ENCODE measurements at regions not wholly inside any gene's neighbourhood (a gene's known extent, or its start where the extent isn't known, plus 50 kb on each side); places are given as distances from the start of the nearest gene placed in this dataset.

DNA sequence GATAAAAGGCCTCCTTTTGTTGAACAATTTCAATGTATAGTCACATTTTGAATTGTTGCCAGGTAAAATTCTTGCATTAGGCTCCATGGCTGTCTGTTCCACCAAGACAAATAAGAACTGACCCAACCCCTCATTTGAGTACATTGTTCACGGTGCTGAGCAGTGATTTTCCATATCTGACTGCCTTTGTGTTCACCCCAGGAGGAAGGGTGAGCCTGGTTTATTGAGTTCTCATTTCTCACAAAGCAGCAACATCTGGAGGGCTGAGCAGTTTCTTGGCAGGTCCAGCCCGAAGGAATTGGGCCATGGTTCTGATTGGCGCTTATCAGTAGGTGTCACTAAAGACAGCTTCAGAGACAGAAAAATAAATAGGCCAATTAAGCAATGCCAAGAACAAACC is 149.1 kb downstream of the BMP4 start:
- no peak for DNase-seq (ENCODE audit: low spot score)

DNA sequence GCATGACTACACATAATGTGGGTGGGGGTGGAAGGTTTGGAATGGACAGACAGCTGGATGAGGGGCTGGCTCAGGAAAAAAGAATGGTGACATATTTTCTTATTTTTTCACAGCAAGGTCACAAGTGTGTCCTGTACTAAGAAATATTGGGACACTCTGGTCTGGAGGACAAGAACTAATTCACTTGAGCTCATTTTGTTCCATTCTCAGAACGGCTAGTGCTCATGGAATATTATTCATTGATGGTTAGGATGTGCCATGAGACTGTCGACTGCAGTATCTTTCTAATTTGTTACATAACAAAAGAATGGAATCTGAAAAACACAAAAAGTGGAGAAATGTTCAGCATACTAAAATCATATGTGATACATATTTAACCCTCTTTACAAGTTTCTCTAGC is 149.5 kb downstream of the BMP4 start:
- no peak for DNase-seq (ENCODE audit: low spot score)

DNA sequence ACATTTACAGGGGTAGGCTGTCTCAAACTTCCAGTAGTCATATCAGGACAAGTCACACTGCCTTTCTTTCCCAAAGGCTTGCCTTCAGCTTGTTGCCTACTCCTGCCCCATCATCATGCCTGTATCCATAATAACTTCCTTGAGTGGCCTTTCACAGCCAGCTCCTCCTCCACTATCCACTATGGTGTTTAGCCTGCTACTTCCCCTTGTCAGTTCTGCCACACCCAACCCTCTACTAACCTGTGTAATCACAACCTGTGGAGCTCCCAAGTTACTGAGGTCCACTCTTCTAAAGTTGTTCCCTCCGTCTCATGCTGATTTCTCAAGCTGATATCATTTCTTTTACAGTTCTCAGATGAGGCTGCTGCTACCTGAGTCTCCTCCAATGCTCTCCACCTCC is 159.9 kb downstream of the BMP4 start:
- DNase-seq (ENCODE audit: low spot score) = no peak

- peak; percentile 32 for DNase-seq (ENCODE audit: low spot score)
Observed at GRCh38 chr14:53793790-53794505, 162.7 kb downstream of the BMP4 start.

GRCh38 chr14:53792909-53793308 is 163.7 kb downstream of the BMP4 start:
- no peak for DNase-seq (ENCODE audit: low spot score)

DNA sequence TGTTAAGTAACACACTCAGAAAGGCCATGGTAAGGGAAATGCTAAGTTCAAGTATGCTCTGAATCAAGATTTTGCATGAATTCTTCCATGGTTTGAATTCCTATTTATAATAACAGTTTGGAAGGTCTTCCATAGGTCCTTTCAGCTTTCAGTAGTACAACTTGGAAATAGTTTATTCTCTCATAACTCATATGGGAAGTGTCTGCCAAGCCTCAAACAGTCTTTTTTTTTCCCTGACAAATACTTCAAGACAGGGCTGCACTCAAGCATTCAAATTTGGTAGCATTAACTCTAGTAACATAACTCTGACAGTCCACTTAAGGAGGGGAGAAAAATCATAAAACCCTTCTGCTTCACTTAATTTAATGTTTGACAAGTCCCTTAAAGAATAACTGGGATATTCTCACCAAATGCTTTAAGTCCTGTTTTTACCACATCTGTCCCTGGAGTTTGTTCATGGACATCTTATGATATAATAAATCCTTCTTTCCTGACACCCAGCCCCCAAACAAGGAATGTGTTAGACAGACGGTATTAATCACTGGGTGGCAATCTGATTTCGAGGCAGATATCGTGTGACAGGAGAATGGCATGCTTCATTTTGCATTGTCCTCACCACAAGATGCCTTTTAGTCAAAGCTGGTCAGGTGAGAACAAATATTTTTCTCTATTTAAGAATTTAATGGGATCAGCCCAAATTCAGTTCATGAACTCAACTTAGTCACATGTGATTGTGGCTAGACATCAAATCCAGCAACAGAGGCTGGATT is 165.7 kb downstream of the BMP4 start:
- no peak for DNase-seq (ENCODE audit: low spot score)

GRCh38 chr14:53788566-53788965 is 168.1 kb downstream of the BMP4 start:
- no peak for DNase-seq (ENCODE audit: low spot score)

DNA sequence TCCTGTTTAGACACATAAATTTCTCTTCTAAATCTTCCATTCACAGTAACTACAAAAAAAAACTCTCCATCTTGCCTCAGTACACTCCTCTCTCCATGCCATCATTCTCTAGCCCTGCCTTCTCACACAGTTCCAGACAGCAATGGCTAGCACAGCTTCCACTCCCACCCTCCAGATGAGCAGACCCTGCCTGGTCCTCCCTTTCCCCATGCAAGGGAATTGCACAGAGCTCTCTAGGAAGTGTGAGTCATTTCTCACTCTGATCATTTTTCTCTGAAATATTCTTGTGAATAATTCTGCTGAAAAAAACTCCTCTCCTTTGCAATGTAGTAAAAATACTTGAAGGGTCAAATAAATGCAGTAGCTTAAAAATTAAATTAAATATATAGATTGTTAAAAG is 170.6 kb downstream of the BMP4 start:
- DNase-seq (ENCODE audit: low spot score) = no peak

GRCh38 chr14:53784688-53785087 is 171.9 kb downstream of the BMP4 start:
- DNase-seq (ENCODE audit: low spot score) = no peak

GRCh38 chr14:53783256-53783655 is 173.4 kb downstream of the BMP4 start:
- no peak for DNase-seq (ENCODE audit: low spot score)

- DNase-seq (ENCODE audit: low spot score) = no peak
Observed at GRCh38 chr14:53780051-53780555, 176.5 kb downstream of the BMP4 start.

DNA sequence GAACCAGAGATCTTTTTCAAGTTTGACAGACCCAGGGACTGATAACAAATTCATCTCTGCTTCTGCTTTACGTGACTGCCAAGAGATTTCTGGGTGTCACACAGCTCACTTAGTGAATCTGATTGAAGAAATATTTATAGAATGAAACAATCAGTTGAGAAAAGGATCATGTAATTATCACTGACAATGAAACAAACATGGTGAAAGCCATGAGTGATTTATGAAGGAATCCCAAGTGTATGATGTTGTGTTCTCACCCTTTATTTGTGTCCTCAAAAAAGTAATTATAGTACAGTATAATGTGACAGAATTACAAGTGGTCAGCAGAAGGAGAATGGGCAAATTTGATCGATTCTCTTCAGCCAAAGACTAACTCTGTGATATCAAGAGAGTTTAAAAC is 177.3 kb downstream of the BMP4 start:
- DNase-seq (ENCODE audit: low spot score) = no peak

DNA sequence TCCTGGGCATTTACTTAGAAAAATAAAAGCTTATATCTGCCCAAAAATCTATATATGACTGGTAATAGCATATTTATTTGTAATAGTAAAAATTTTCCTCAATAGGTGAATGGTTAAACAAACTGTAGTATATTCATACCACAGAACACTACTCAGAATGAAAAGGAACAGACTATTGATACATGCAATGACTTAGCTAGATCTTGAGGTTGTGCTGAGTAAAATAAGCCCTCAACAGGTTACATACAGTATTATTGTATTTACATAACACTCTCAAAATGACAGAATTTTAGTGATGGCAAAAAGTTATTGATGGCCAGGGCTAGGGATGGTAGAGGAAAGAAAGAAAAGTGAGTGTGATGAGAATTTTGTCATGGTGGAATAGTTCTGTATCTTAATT is 178.4 kb downstream of the BMP4 start:
- DNase-seq (ENCODE audit: low spot score) = no peak

- DNase-seq (ENCODE audit: low spot score) = no peak
Observed at GRCh38 chr14:53772936-53773335, 183.7 kb downstream of the BMP4 start.

DNA sequence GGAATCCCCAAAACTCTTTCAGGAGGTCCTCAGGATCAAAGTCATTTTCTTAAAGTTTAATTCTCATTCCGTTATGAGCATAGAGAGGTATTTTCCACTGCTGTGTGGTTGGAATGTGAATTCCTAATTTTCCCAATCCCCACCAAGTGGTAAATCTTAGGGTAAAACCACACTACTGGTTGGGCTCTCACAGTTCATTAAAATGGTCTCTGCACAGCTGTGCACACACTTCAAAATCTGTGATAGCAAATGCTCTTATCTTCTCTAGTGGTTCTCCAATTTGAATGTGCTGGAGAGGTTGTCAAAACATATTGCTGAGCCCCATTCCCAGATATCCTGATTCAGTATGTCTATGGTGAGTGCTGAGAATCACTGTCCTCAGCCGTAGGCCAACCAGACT is 189.1 kb downstream of the BMP4 start:
- DNase-seq (ENCODE audit: low spot score) = no peak

- DNase-seq (ENCODE audit: low spot score) = no peak
Observed at GRCh38 chr14:53766601-53767000, 190.0 kb downstream of the BMP4 start.

- no peak for DNase-seq (ENCODE audit: low spot score)
Observed at GRCh38 chr14:53766106-53766505, 190.5 kb downstream of the BMP4 start.

- DNase-seq (ENCODE audit: low spot score) = no peak
Observed at GRCh38 chr14:53764846-53765245, 191.8 kb downstream of the BMP4 start.

DNA sequence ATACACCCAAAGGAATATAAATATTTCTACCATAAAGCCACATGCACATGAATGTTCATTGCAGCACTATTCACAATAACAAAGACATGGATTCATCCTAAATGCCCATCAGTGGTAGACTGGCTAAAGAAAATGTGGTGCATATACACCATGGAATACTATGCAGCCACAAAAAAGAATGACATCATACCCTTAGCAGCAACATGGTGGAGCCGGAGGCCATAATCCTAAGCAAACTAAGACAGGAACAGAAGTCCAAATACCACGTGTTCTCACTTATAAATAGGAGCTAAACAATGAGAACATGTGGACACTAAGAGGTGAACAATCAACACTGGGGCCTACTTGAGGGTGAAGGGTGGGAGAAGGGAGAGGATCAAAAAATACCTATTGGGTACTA is 198.5 kb downstream of the BMP4 start:
- no peak for DNase-seq (ENCODE audit: low spot score)

GRCh38 chr14:53757732-53758131 is 198.9 kb downstream of the BMP4 start:
- DNase-seq (ENCODE audit: low spot score) = no peak

GRCh38 chr14:53751650-53752049 is 205.0 kb downstream of the BMP4 start:
- no peak for DNase-seq (ENCODE audit: low spot score)

GRCh38 chr14:53748691-53749090 is 207.9 kb downstream of the BMP4 start:
- DNase-seq (ENCODE audit: low spot score) = no peak

DNA sequence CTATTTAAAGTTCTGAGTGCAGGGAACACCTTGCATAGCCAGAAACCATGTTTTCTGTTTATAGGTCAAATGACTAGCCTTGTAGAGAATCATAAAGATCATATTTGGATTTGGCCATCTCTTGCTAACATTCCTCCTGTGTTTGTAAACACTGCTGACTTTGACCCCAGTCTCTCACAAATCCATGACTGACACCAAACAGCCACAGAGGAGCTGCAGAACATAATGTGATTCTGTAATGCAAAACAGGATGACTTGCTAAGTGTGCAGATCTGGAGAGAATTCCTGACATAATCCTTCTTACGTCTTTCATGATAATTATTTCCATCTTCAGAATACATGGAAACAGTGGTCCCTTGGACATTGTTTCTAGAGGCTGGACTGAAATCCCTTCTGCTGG is 211.8 kb downstream of the BMP4 start:
- DNase-seq (ENCODE audit: low spot score) = no peak

GRCh38 chr14:53743371-53743770 is 213.3 kb downstream of the BMP4 start:
- DNase-seq (ENCODE audit: low spot score) = no peak

Data from putamen (tissue), 1 donor.